GM19351 (cell line): ENCODE measurements at regions not wholly inside any gene's neighbourhood (a gene's known extent, or its start where the extent isn't known, plus 50 kb on each side); places are given as distances from the start of the nearest gene placed in this dataset.
"Not testable (repeated sequence)": the region's sequence is repeated elsewhere in the genome, so short reads cannot be mapped to it uniquely, and the experiment has no call there.

Experiments used
- ATAC-seq: cut with Tn5 transposase; IDR thresholded peaks from one replicate; pipeline ENCODE4 v1.9.1; 2021; ENCODE audit warnings: mild to moderate bottlenecking, moderate library complexity; ENCODE audit not compliant: unreplicated experiment

DNA sequence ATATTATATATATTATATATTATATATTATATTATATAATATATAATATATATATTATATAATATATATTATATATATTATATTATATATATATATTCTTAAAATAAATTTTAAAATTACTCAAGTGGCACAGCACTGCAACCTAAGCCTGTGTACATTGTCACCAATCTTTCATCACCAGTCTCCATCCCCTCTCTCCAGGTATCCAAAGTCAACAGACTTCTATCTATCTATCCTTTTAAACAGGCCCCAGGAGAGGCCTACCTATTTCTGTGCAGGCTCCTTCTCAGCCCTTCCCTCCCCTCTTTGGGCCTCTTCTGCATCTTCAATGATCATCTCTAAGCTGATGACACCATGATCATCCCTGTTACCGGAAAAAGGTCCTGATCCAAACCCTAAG, 111.7 kb downstream of the RHOU start:
- no peak for ATAC-seq

DNA sequence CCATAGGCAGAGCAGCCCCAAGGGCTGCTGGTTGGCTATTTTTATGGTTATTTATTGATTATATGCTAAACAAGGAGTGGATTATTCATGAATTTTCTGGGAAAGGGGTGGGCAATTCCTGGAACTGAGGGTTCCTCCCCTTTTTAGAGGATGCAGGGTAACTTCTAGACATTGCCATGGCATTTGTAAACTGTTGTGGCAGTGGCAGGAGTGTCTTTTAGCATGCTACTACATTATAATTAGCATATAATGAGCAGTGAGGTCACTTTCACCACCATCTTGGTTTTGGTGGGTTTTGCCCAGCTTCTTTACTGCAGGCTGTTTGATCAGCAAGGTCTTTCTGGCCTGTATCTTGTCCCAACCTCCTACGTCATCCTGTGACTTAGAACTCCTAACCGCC, 112.2 kb downstream of the RHOU start:
- ATAC-seq = not testable (repeated sequence)

DNA sequence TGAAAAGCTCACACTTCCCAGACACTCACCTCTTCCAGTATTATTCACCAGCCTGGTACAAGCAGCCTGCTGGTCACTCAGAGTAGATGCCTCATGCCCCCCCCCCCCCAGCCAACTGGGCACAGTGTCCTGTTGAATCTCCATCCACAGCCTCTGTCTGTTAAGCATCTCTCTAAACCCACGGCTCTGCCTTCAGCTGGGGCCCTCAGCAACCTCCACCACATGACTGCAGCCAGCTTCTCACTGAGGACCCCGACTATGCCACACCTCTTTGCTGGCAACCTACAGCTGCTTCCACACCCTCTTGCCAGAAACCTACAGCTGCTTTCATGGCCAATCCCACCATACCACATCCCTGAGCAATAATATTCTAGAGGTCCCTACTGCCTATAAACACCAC, 113.1 kb downstream of the RHOU start:
- no peak for ATAC-seq

DNA sequence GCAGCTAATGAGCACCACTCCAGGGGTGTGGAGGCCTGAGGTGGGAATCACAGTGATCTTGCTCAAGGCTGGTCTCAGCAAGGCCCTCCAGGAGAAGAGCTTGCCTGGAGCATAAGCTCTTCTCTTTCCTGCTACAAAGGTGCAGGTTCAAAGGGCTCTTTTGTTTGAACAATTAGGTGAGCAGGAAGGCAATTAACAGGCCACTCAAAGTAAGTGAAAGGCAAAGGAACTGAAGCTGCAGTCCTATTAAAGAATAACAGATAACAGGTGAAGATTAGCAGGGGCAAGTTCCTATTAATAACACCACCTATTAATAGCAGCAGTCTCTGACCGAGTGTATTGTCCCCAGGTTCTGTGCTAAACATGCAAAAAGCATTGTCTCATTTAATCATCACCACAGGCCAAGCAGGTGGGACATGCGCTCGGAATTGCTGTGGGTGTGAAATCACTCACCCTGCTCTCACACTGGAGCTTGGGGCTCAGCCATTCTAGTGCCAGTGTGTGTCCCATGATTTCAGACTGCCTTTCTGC, 113.8 kb downstream of the RHOU start:
- no peak for ATAC-seq

DNA sequence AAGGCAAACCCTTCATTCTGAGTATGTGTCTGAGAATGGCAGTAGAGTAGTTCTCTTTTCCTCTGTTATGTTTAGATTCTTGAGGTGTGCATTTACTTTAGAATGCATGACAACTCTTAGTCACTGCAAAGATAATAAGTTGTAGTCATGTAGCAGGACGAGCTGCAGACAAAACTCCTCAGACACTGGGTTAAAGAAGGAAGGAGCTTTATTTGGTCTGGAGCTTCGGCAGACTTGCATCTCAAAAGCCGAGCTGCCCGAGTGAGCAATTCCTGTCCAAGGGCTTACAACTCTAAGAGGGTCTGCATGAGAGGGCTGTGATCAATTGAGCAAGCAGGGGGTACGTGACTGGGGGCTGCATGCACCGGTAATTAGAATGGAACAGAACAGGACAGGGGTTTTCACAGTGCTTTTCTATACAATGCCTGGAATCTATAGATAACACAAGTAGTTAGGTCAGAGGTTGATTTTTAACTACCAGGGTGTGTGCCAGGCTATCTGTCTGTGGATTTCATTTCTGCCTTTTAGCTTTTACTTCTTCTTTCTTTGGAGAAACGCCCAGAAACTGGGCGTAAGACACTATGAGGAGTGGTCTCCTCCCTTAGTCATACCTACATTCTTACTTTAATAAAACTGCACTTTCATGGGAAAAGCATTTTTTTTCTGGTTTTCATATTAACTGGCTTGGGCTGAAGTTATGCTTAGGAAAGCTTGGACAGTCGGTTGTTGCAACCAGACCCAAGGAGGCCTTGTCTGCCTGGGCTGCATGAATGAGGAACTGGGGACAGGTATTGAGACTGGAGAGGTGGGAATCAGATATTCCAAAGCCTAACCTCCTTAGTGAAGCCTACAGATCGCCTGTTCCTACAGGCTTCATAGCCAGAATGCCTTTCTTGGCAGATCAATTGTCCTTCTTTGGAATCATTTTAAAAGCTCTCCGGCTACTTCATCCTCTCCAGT, 115.1 kb downstream of the RHOU start:
- ATAC-seq = no peak

DNA sequence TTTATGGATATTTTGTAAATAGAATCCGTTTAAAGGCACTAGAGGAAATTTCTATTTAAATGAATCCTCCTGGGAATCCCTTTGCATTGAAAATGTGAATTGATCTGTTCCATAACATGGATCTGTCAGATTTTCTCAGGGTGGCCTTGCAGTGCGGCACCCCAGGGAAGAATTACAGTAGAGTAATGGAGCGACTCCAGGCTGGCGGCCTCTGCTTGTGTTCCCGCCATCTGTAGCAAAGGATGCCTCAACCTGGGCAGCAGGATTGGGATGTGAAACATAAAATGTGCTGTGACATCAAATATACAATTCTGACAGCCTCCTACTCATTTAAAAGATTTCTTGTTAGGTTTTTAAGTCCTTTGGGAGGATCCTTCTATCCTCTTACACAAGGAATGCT, 115.9 kb downstream of the RHOU start:
- no peak for ATAC-seq

DNA sequence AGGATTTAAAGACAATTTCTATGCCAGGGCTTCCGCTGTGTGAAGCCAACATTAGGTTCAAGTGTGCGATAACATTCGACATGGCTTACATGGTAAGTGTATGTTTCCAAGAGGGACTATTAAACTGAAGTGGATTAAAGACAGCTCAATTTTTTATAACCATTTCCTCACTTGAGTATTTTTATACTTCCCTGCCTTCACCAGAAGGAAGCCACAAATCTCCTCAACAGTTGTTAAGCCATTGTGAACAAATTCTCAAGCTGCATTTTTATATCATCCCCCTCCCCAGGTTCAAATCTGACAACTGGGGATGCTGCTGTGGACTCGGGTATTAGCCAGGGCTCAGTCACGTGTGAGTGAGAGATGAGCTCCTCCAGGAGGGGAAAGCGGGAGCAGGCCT, 116.3 kb downstream of the RHOU start:
- ATAC-seq = no peak

DNA sequence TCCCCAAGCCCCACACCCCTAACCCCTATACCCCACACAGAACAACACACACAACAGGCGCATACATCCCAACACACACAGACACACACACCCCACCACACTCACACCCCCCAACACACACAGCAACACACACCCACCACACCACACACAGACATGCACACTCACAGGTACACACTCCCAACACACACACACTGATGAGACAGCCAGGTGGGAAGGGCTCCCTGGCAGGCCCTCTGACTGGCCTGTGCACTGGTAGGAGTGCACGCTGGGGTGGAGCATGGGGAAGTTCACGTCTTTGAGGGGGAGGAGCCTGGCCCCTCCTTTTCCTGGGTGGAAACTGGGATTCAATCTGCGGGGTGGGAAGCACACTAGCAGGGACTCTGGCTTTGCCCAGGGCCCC, 116.7 kb downstream of the RHOU start:
- ATAC-seq = no peak

DNA sequence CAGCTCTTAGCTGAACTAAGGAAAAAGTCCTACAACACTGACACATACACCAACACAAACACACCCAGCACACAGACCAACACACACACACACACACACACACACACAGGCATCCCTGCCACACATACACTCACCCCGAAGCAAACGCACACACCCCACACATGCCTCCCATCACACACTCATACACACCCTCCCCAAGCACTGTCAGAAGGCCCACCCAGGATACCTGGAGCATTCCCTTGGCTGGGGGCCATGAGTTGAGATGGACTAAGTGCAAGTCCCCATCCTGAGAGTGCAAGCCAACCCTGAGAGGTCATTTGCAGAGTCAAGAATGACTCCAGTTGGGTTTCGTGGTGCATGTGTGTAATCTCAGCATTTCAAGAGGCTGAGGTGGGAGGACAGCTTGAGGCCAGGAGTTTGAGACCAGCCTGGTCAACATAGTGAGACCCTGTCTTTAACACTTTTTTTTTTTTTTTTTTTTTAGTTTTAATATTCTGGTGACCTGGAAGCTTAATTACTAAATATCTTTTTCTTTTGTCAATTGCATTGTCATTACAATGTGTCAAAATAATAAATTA, 117.3 kb downstream of the RHOU start:
- no peak for ATAC-seq

DNA sequence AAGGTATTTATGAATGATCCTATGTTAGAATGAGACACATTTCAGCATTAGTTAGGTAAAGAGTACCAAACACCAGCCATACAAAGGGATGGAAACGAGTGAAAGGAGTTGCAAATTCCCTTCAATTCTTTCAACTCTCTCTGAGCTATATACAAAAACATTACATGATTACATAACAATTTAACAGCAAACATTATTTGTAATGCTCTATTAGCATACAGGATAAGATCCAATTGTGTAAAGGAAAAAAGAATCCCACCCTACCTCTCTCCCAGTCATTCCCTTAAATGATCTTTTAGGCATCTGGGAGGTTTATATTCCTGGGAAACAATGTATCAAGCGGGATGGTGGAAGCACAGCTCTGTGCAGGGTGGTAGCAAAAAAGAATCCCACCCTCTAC, 117.9 kb downstream of the RHOU start:
- ATAC-seq = no peak

DNA sequence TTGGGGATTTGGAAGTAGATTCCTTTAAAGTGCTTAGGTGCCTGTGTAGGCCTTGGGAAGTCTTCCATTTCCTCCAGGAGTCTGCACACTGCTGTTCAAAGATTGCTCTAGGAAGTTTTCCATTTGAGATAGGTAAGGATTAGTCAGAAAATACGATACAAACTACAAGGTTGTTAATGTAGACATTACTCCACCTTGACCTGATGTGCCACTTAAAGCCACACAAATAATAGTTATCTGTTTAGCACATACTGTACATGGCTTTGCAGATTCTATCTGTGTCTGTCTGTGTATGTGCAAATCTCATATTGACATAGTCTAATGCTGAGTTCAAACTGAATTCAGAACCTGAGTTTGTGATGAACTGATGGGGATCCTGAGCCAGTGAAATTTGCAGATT, 118.4 kb downstream of the RHOU start:
- ATAC-seq = no peak

DNA sequence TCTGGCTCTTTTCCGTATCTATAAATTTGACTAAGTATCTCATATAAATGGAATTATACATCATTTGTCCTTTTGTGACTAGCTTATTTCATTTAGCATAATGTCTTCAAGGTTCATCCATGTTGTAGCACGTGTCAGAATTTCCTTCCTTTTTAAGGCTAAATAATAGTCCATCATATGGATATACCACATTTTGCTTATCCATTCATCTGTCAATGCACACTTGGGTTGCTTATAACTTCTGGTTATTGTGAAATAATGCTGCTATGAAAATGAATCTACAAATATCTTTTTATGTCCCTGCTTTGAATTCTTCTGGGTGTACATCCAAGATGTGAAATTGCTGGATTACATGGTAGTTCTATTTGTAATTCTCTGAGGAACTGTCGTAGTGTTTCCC, 119.6 kb downstream of the RHOU start:
- ATAC-seq = no peak

DNA sequence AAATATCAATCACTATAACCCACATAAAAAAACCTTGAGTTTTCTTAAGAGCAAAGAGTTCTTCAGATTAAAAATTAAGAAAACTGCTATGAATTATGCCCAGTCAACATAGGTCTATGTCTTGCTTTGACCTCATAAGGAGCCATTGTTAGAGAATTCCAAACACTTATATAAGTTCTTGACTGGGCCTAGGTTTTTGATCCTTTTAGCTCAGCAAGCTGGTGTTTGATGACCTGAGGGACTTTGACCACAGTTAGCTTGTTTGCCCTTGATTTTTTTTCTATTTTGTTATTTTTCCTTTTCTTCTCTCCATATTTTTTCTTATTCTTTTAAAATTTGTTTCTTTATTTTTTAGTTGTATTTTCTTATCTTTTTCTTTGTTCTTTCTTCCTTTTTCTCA, 122.3 kb downstream of the RHOU start:
- no peak for ATAC-seq

DNA sequence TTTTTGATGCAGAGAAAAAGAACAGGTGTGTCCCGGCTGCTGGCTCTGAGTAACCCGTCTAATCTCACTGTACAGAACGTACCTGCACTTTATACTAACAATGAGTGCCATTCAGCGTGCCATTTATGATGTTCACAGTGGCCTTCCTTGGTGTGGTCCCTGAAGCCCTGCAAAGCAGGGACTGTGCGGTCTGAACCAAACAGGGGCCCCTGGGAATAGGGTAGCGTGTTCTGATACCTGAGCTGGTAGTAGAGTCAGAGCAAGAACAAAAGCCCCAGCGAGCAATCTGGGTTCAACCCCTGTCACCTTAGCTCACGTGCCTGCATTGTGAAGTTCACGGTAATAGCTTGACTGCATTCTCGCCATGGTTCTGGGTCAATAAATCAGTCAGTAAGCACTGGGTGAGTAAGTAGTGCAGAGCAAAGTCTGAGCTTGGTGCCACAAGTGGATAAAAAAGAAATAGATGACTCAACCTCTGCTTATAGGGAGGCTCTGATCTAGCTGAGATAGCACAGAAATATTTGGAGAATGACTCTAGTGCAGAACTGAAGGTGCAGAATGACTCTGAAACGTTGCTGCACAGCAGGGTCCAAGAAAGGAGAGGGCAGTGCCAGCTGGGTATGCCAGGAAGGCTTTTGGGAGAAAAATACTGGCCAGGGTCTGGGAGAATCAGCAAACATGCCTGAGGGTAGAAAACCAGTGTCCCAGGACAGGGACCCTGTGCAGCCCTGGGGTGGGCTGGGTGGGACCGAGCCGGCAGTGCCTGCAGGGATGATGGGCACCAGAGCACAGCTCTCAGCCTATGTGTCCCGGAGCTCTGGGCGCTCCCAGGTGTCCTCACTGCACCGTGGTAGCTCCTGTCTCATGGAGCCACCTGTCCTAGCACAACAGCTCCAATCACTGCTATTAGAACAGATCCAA, 125.9 kb downstream of the RHOU start:
- ATAC-seq = no peak

DNA sequence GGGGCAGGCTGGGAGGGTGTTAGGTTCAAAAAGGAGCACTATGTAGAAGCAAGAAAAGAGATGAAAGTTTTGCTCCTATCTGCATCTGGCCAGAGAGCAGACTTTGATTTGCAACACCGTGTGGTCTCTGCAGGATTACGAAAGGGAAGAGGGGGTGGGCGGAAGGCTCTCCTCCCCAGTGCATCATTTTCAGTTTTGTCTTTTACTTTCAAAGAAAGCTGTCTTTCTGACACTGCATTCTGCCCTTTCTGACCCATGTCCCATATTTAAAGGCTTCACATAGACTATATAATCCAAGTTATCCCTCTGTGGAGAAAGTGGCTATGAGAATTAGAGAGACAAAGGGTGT, 126.5 kb downstream of the RHOU start:
- ATAC-seq = no peak

DNA sequence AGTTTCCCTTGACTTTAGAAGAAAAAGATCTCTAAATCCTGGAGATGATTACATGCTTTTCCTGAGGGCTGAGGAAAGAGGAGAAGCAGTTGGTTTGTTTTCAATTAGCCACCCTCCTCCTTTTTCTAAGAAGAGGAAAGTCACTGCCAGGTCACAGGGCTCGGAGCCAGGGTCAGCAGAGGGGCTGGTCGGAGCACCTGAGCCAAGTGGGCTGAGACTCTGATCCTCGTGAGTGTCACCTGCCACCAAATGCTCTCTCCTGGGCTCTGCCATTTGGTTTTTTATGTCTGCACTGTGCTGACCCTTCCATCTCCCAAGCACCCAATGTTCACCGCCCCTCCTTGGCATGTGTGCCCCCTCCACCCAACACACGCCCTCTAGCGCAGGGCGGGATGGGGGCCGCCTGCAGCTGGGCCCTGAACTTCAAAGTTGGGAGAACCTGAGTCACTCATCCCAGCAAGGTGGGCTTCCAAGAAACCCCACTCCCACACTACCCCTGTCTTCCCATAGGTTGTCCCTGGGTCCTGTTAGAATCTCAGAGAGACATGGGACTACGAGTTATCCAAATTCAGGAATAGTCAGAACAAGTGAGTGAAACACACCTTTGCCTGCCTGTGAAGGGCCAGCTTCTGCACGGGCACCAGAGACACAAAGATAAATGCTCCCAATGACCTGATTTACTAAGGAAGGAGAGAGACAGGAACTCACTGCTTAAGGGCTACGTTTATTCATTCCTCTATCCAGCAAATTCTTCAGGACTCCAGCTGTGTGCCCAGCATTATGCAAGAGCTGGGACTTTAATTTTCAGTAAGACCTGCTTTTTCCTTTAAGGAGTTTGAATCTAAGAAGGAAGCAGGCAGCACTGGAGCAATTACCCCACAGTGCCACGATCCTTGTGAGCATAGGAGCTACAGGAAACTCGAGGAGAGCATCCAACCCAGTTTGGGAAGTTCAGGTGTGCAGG, 127.5 kb downstream of the RHOU start:
- no peak for ATAC-seq

DNA sequence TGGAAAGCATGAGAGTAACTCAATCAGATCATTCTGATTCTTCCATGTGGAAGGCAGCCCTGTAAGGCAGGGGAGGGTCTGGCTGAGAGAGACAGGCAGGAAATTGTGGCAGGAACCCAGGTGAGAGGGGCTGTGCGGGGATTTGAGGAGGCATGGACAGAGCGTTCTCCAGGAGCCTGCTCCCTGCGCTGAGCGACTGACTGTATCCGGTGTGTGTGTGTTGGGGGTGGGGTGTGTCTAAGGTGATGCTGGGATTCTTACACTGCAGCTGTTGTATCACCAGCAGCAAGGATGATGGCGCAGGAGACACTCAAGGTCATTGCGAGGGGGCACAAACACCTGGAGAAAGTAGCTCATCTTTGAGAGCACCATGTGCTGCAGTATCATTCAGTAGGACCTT, 128.5 kb downstream of the RHOU start:
- no peak for ATAC-seq

DNA sequence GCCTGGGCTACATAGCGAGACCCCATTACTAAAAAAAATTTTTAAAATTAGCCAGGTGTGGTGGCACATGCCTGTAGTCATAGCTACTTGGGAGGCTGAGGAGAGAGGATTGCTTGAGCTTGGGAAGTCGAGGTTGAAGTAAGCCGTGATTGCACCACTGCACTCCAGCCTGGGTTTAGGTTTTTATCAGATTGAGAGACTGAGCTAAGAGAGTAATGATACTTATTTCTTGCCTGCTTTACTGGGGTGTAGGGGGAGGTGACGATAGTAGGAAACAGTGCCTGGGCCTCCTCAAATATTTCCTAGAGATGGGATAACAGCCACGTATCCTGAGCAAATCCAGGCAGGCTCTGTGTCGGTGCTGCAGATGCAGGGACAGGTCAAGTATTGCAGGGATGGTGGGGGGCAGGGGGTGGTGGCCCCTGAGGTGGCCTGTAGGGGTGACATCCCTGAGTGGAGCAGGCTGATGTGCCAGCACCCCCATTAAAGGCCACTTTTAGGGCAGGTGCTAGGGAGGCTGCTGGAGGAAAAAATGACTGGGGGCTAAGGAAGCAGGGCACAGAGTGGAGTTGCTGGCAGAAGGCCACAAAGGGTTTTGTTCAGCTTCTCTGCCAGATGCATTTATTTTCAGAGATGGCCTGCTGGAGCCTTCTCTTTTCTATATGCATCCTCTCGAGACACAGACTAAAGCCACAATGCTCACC, 130.5 kb downstream of the RHOU start:
- no peak for ATAC-seq

DNA sequence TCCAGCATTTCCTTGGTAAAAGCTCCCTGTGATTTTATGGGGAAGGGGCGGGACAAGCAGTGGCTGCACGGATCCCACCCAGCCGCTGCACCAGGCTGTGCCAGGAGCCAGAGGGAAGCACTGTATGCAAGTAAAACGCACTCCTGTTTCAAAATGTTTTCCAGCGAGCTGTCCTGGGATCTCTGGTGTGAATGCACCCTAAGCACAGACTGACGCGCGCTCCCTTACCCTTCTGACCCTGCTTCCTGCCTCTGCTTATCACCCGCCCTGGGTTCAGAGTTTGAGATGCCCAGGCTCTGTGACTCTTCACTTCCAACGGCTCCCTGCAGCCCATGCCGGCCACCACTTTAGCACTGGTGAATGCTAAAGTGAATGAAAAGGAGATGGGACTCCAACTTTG, 131.2 kb downstream of the RHOU start:
- ATAC-seq = no peak
